A549 (cell line): ENCODE measurements at regions not wholly inside any gene's neighbourhood (a gene's known extent, or its start where the extent isn't known, plus 50 kb on each side); places are given as distances from the start of the nearest gene placed in this dataset.

Experiments used
- ATAC-seq, 2 experiments: fragments of 200-7000 bp in 1 of 2; fragments of >200 bp in 1 of 2; cut with Nextera tagmentation in 1 of 2; cut with Tn5 transposase in 1 of 2; 3 replicates each; pipeline versions ENCODE4 v1.8.0 to v1.9.1; 2018 to 2020; ENCODE audit warnings: mild to moderate bottlenecking in 1 of 2, moderate library complexity in 1 of 2
- CTCF ChIA-PET: fragments of 300-600 bp; sonication (Branson Sonifier 250); formaldehyde crosslinking; extraction: SDS; loops from one replicate; lab custom pipeline; 2021; ENCODE audit warnings: antibody characterized with exemption, inconsistent platforms; lab: Yijun Ruan, JAX
- POLR2A ChIA-PET: fragments of 350-600 bp; formaldehyde crosslinking; extraction: SDS; loops from one replicate; lab custom pipeline; 2021; ENCODE audit warnings: antibody characterized with exemption, inconsistent platforms; lab: Yijun Ruan, JAX
- DNase-seq, 2 experiments: peaks; one replicate each; pipeline versions ENCODE4 v3.0.0 to v3.0.0-alpha.2; 2011 to 2016; ENCODE audit warnings: low read depth in 1 of 2, low spot score in 1 of 2
- FAIRE-seq: peaks from 2 replicates; lab custom pipeline; 2011; peaks lifted over from hg19 to GRCh38; lab: Jason Lieb, UNC
- H3K27ac ChIP-seq, 2 experiments: fragments of >200 bp; sonication (Bioruptor Twin); formaldehyde crosslinking; 3 replicates each; pipeline ENCODE4 v1.5.1; 2016 to 2017
- H3K4me1 ChIP-seq: fragments of >200 bp; sonication (Bioruptor Twin); formaldehyde crosslinking; 3 replicates; pipeline ENCODE4 v1.6.1; 2016
- H3K4me2 ChIP-seq: fragments of >200 bp; sonication (Bioruptor Twin); formaldehyde crosslinking; 3 replicates; pipeline ENCODE4 v1.6.1; 2016
- H3K4me3 ChIP-seq: fragments of >200 bp; sonication (Bioruptor Twin); formaldehyde crosslinking; 3 replicates; pipeline ENCODE4 v1.5.1; 2016
- H3K9me3 ChIP-seq: fragments of >200 bp; sonication (Bioruptor Twin); formaldehyde crosslinking; 3 replicates; pipeline ENCODE4 v1.6.1; 2016
- ATOH8 ChIP-seq: fragments of 250-450 bp; sonication (Bioruptor Pico); IDR thresholded peaks from 2 replicates; pipeline ENCODE4 v1.5.0; 2020; ENCODE audit warnings: low read depth, mild to moderate bottlenecking, moderate library complexity
- BCL3 ChIP-seq: fragments of >200 bp; sonication (Bioruptor Twin); formaldehyde crosslinking; IDR thresholded peaks from 3 replicates; pipeline ENCODE4 v1.6.1; 2016
- CBX2 ChIP-seq: fragments of 200-600 bp; sonication (generic); IDR thresholded peaks from 2 replicates; pipeline ENCODE4 v1.6.1; 2016; ENCODE audit warnings: low read depth, mild to moderate bottlenecking, borderline replicate concordance
- CHD4 ChIP-seq: fragments of 200-600 bp; sonication (generic); IDR thresholded peaks from 2 replicates; pipeline ENCODE4 v1.6.1; 2016; ENCODE audit warnings: antibody characterized with exemption, mild to moderate bottlenecking, borderline replicate concordance
- EHF ChIP-seq: fragments of 250-450 bp; sonication (Bioruptor Pico); IDR thresholded peaks from 2 replicates; pipeline ENCODE4 v1.5.0; 2020; ENCODE audit warnings: mild to moderate bottlenecking
- ELK1 ChIP-seq: fragments of 150-350 bp; IDR thresholded peaks from 2 replicates; pipeline ENCODE4 v1.6.1; 2014; ENCODE audit warnings: low read depth, mild to moderate bottlenecking, low read length
- ESRRA ChIP-seq: fragments of 150-350 bp; IDR thresholded peaks from 2 replicates; pipeline ENCODE4 v1.6.1; 2014; ENCODE audit warnings: mild to moderate bottlenecking, low read length, borderline replicate concordance
- FOSB ChIP-seq: fragments of 250-450 bp; sonication (Bioruptor Pico); IDR thresholded peaks from 2 replicates; pipeline ENCODE4 v1.5.0; 2020; ENCODE audit warnings: mild to moderate bottlenecking, moderate library complexity
- HEYL ChIP-seq: fragments of 250-450 bp; sonication (Bioruptor Pico); IDR thresholded peaks from 2 replicates; pipeline ENCODE4 v1.8.0; 2021; ENCODE audit warnings: mild to moderate bottlenecking, moderate library complexity
- HMGXB4 ChIP-seq: fragments of 250-450 bp; sonication (Bioruptor Pico); IDR thresholded peaks from 2 replicates; pipeline ENCODE4 v1.5.0; 2021; ENCODE audit warnings: mild to moderate bottlenecking, moderate library complexity, borderline replicate concordance
- HOXB5 ChIP-seq: fragments of 250-450 bp; sonication (Bioruptor Pico); IDR thresholded peaks from 2 replicates; pipeline ENCODE4 v1.5.0; 2020; ENCODE audit warnings: mild to moderate bottlenecking, moderate library complexity
- KDM5A ChIP-seq: fragments of 200-600 bp; sonication (generic); IDR thresholded peaks from 2 replicates; pipeline ENCODE4 v1.6.1; 2016; ENCODE audit warnings: antibody characterized with exemption, mild to moderate bottlenecking
- MAX ChIP-seq: IDR thresholded peaks from 2 replicates; pipeline ENCODE4 v1.6.1; 2012
- NFE2L2 ChIP-seq: fragments of 150-350 bp; conservative IDR thresholded peaks from 2 replicates; pipeline ENCODE4 v1.6.1; 2014; ENCODE audit warnings: low read length
- PBX3 ChIP-seq: IDR thresholded peaks from 2 replicates; pipeline ENCODE4 v1.6.1; 2012
- POLR2A ChIP-seq: IDR thresholded peaks from 2 replicates; pipeline ENCODE4 v1.6.1; 2012; ENCODE audit warnings: mild to moderate bottlenecking, low read length
- RCOR1 ChIP-seq: fragments of 150-350 bp; IDR thresholded peaks from 2 replicates; pipeline ENCODE4 v1.6.1; 2014; ENCODE audit warnings: antibody characterized with exemption, low read length, low read depth
- REST ChIP-seq: fragments of 200-600 bp; sonication (generic); IDR thresholded peaks from 2 replicates; pipeline ENCODE4 v1.6.1; 2016; ENCODE audit warnings: antibody characterized with exemption, mild to moderate bottlenecking, moderate library complexity
- RNF2 ChIP-seq: fragments of 200-600 bp; sonication (generic); IDR thresholded peaks from 2 replicates; pipeline ENCODE4 v1.6.1; 2016; ENCODE audit warnings: low read depth, mild to moderate bottlenecking, antibody characterized with exemption, moderate library complexity, borderline replicate concordance
- SMC3 ChIP-seq: fragments of >200 bp; sonication (Bioruptor Twin); formaldehyde crosslinking; IDR thresholded peaks from 3 replicates; pipeline ENCODE4 v1.6.1; 2018; ENCODE audit warnings: inconsistent platforms
- SREBF2 ChIP-seq: fragments of 450-650 bp; IDR thresholded peaks from 2 replicates; pipeline ENCODE4 v1.6.1; 2014; ENCODE audit warnings: mild to moderate bottlenecking, moderate library complexity
- TFCP2L1 ChIP-seq: fragments of 250-450 bp; sonication (Bioruptor Pico); IDR thresholded peaks from 2 replicates; pipeline ENCODE4 v1.5.0; 2021; ENCODE audit warnings: mild to moderate bottlenecking
- USF2 ChIP-seq: fragments of 450-650 bp; IDR thresholded peaks from 2 replicates; pipeline ENCODE4 v1.6.1; 2014; ENCODE audit warnings: antibody characterized with exemption
- ZC3H11A ChIP-seq: fragments of 450-650 bp; IDR thresholded peaks from 2 replicates; pipeline ENCODE4 v1.6.1; 2014; ENCODE audit warnings: antibody characterized with exemption, mild to moderate bottlenecking
- ZFP36 ChIP-seq: fragments of 450-650 bp; IDR thresholded peaks from 2 replicates; pipeline ENCODE4 v1.6.1; 2014; ENCODE audit warnings: borderline replicate concordance; ENCODE audit not compliant: partially characterized antibody
- WGBS: methylation state at CpG from one replicate; pipeline ENCODE4 v1.1.6; 2017; ENCODE audit errors: missing lambda C conversion rate; 5-methylcytosine and 5-hydroxymethylcytosine counted together

GRCh38 chr13:103926118-103926517 is 859.9 kb upstream of the SLC10A2 start (continued):
- TF ChIP-seq PBX3: no peak
- TF ChIP-seq EHF: no peak

- Histone ChIP-seq H3K27ac (no peak overlapping the region), H3K4me2 (no peak overlapping the region), H3K4me3 (no peak overlapping the region), H3K9me3 (no peaks in the 10 kb centered on the region), H3K4me1 (no peaks in the 10 kb centered on the region)
- 42% methylated on average over 1 of the region's 1 CpG for WGBS
- ATAC-seq: no peak
- no peak for DNase-seq
- TF ChIP-seq RCOR1 (no peak), ATOH8 (no peak), ELK1 (no peak), POLR2A (no peak), RNF2 (no peak), MAX (no peak), KDM5A (no peak), ESRRA (no peak), SMC3 (no peak), ZFP36 (no peak), BCL3 (no peak), CHD4 (no peak), NFE2L2 (no peak), USF2 (no peak), HEYL (CRISPR knock-in tag) (no peak)
- CTCF ChIA-PET: no interaction called here
- POLR2A ChIA-PET: no interaction called here
- no peak for FAIRE-seq
Measured at GRCh38 chr13:103908911-103909310, 842.7 kb upstream of the SLC10A2 start.

- Histone ChIP-seq H3K4me2 (no peak overlapping the region), H3K27ac (no peak overlapping the region), H3K4me3 (no peak overlapping the region), H3K9me3 (no peaks in the 10 kb centered on the region), H3K4me1 (no peaks in the 10 kb centered on the region)
- no peak for ATAC-seq
- WGBS: 4% methylated on average over 5 of the region's 5 CpGs
- ChIA-PET CTCF (no interaction called here), POLR2A (no interaction called here)
- no peak for DNase-seq
- TF ChIP-seq REST (no peak), SREBF2 (no peak), CBX2 (no peak), TFCP2L1 (no peak), ATOH8 (no peak), SMC3 (no peak), HOXB5 (CRISPR knock-in tag) (no peak), POLR2A (no peak), ZC3H11A (no peak), HEYL (CRISPR knock-in tag) (no peak), HMGXB4 (CRISPR knock-in tag) (no peak), KDM5A (no peak), FOSB (no peak)
- FAIRE-seq: no peak
Measured at GRCh38 chr13:103908274-103908673, 842.1 kb upstream of the SLC10A2 start.
